ENCODE measurements at regions not wholly inside any gene's neighbourhood (a gene's known extent, or its start where the extent isn't known, plus 50 kb on each side); places are given as distances from the start of the nearest gene placed in this dataset.

GRCh38 chr3:80580146-80580545 is 812.3 kb upstream of the ROBO1 start:
- DNase-seq: no peak

- DNase-seq: no peak
These were observed 796.6 kb upstream of the ROBO1 start for GRCh38 chr3:80564391-80564790.

- no peak for DNase-seq
These were observed 791.9 kb upstream of the ROBO1 start for GRCh38 chr3:80559701-80560100.

- no peak for DNase-seq
These were observed 789.0 kb upstream of the ROBO1 start for GRCh38 chr3:80556763-80557162.

GRCh38 chr3:80554304-80554703 is 786.5 kb upstream of the ROBO1 start:
- no peak for DNase-seq

- no peak for DNase-seq
These were observed 785.4 kb upstream of the ROBO1 start for GRCh38 chr3:80553211-80553610.

GRCh38 chr3:80550174-80550573 is 782.4 kb upstream of the ROBO1 start:
- no peak for DNase-seq

- DNase-seq: no peak
These were observed 781.4 kb upstream of the ROBO1 start for GRCh38 chr3:80549173-80549572.

- DNase-seq: no peak
These were observed 775.4 kb upstream of the ROBO1 start for GRCh38 chr3:80543154-80543553.

GRCh38 chr3:80542456-80542855 is 774.7 kb upstream of the ROBO1 start:
- DNase-seq: no peak

GRCh38 chr3:80537680-80538079 is 769.9 kb upstream of the ROBO1 start:
- no peak for DNase-seq

- DNase-seq: no peak
These were observed 767.5 kb upstream of the ROBO1 start for GRCh38 chr3:80535286-80535685.

- DNase-seq: no peak
These were observed 765.8 kb upstream of the ROBO1 start for GRCh38 chr3:80533553-80533952.

- no peak for DNase-seq
These were observed 758.4 kb upstream of the ROBO1 start for GRCh38 chr3:80526153-80526552.

- no peak for DNase-seq
These were observed 753.3 kb upstream of the ROBO1 start for GRCh38 chr3:80521081-80521480.

- no peak for DNase-seq
These were observed 751.6 kb upstream of the ROBO1 start for GRCh38 chr3:80519436-80519835.

- no peak for DNase-seq
These were observed 728.7 kb upstream of the ROBO1 start for GRCh38 chr3:80496452-80496851.

- no peak for DNase-seq
These were observed 724.4 kb upstream of the ROBO1 start for GRCh38 chr3:80492162-80492561.

GRCh38 chr3:80472961-80473360 is 705.2 kb upstream of the ROBO1 start:
- no peak for DNase-seq

- DNase-seq: no peak
These were observed 704.7 kb upstream of the ROBO1 start for GRCh38 chr3:80472459-80472858.

GRCh38 chr3:80470433-80470832 is 702.6 kb upstream of the ROBO1 start:
- no peak for DNase-seq

- DNase-seq: no peak
These were observed 697.9 kb upstream of the ROBO1 start for GRCh38 chr3:80465746-80466145.

- DNase-seq: no peak
These were observed 683.6 kb upstream of the ROBO1 start for GRCh38 chr3:80451393-80451792.

GRCh38 chr3:80445641-80446040 is 677.8 kb upstream of the ROBO1 start:
- DNase-seq: no peak

- no peak for DNase-seq
These were observed 677.3 kb upstream of the ROBO1 start for GRCh38 chr3:80445053-80445452.

- DNase-seq: no peak
These were observed 671.7 kb upstream of the ROBO1 start for GRCh38 chr3:80439490-80439889.
